Ovary (tissue), 7 donors: ENCODE measurements at regions not wholly inside any gene's neighbourhood (a gene's known extent, or its start where the extent isn't known, plus 50 kb on each side); places are given as distances from the start of the nearest gene placed in this dataset.

Experiments
- DNase-seq, 5 donors: peaks; one replicate each; pipeline ENCODE4 v3.0.0-alpha.2; 2019 to 2020
- H3K27ac ChIP-seq, 2 donors: fragments of 200-600 bp; one replicate each; pipeline versions ENCODE4 v1.5.1 to v1.8.0; 2019 to 2022
- H3K27me3 ChIP-seq: fragments of 200-600 bp; one replicate; pipeline ENCODE4 v1.8.0; 2022
- H3K36me3 ChIP-seq: fragments of 200-600 bp; sonication (generic); one replicate; pipeline ENCODE4 v1.5.1; 2019
- H3K4me1 ChIP-seq: one replicate; pipeline ENCODE4 v1.8.1; 2013; ENCODE audit warnings: mild to moderate bottlenecking, moderate library complexity; ENCODE audit not compliant: insufficient read depth
- H3K4me3 ChIP-seq: fragments of 200-600 bp; sonication (generic); one replicate; pipeline ENCODE4 v1.5.1; 2017
- H3K9me3 ChIP-seq, 2 donors: fragments of 200-600 bp in 1 of 2; sonication (generic) in 1 of 2; one replicate each; pipeline versions ENCODE4 v1.5.1 to v1.8.1; 2013 to 2019; ENCODE audit warnings: mild to moderate bottlenecking in 1 of 2, moderate library complexity in 1 of 2
- CTCF ChIP-seq, 3 donors: fragments of 450-650 bp in 2 of 3; fragments of 200-600 bp in 1 of 3; IDR thresholded peaks; one replicate each; pipeline versions ENCODE4 v1.5.1 to v1.8.0; 2016 to 2022; ENCODE audit warnings: antibody characterized with exemption in 3 of 3, mild to moderate bottlenecking in 1 of 3
- EP300 ChIP-seq: sonication (generic); formaldehyde crosslinking; IDR thresholded peaks from one replicate; pipeline ENCODE4 v1.6.1; 2017; ENCODE audit warnings: antibody characterized with exemption
- POLR2A ChIP-seq: fragments of 450-650 bp; IDR thresholded peaks from one replicate; pipeline ENCODE4 v1.6.1; 2017; ENCODE audit warnings: antibody characterized with exemption, mild to moderate bottlenecking, moderate library complexity
- WGBS, 3 donors: extraction: QIAGEN DNeasy Blood & Tissue Kit in 1 of 3; methylation state at CpG; one replicate each; pipeline versions ENCODE4 v1.1.5 to v1.1.7; 2013 to 2017; 5-methylcytosine and 5-hydroxymethylcytosine counted together
- intact Hi-C, 4 donors: fragments of 100-400 bp; cut with DNase I; formaldehyde crosslinking; loops; one replicate each; pipeline versions ENCODE4 v1.11.0 to v1.15.1; 2022 to 2023
- donor health status: DM: no; HTN: no; CAD: no; lungs with moderate emphysema.
- donor health status: DM: no; HTN: no; CAD: no.
- donor health status: Bipolar disorder and iron deficiency.
- donor health status: DM: no; HTN: no; CAD: no.
- donor health status: DM: yes; HTN: yes; CAD: no.

GRCh38 chr16:85195271-85195647 lies 83.0 kb upstream of the CIBAR2 start:
- TF ChIP-seq POLR2A (no peak), EP300 (no peak), CTCF (IDR thresholded peaks at IDR 0.05) (no peak)
- Histone ChIP-seq H3K4me1 (peaks cover 42% of the 10 kb centered on the region), H3K27me3 (no peaks in the 10 kb centered on the region), H3K9me3 (no peaks in the 10 kb centered on the region), H3K27ac (peak overlapping the region in 1 of 2 donors; percentile 83), H3K4me3 (no peak overlapping the region), H3K36me3 (no peaks in the 10 kb centered on the region)
- intact Hi-C loops: loop anchor here in 1 of 4 donors (5.0 kb wide), 1 partner anchor 37 kb away; no protein-coding TSS in a partner anchor
- DNase-seq: no peak
- WGBS, 3 donors: 64 to 71% (median 67%) methylated on average over 8 of the region's 8 CpGs

- 5 to 21% (median 16%) methylated on average over 22 of the region's 22 CpGs for WGBS, 3 donors
These were observed 83.9 kb upstream of the CIBAR2 start for GRCh38 chr16:85195900-85196772.

GRCh38 chr16:85196976-85197375 lies 84.7 kb upstream of the CIBAR2 start:
- H3K4me3 ChIP-seq: no peak overlapping the region
- TF ChIP-seq POLR2A (no peak), CTCF (IDR thresholded peaks at IDR 0.05) (no peak), EP300 (no peak)
- DNase-seq: no peak
- peaks cover 53% of the 10 kb centered on the region for H3K4me1 ChIP-seq
- WGBS, 3 donors: 27 to 49% (median 28%) methylated on average over 13 of the region's 13 CpGs
- H3K27me3 ChIP-seq: no peaks in the 10 kb centered on the region
- peak overlapping the region in 1 of 2 donors; percentile 83 for H3K27ac ChIP-seq
- no peaks in the 10 kb centered on the region for H3K9me3 ChIP-seq
- intact Hi-C loops: loop anchor here in 1 of 4 donors (5.0 kb wide), 1 partner anchor 35 kb away; no protein-coding TSS in a partner anchor
- no peaks in the 10 kb centered on the region for H3K36me3 ChIP-seq

More at GRCh38 chr16:85195900-85196772, 83.9 kb upstream of the CIBAR2 start:
- peak overlapping the region; percentile 18 to 83 for H3K27ac ChIP-seq
- H3K36me3 ChIP-seq: no peaks in the 10 kb centered on the region
- no peaks in the 10 kb centered on the region for H3K27me3 ChIP-seq
- no peak for TF ChIP-seq POLR2A
- TF ChIP-seq EP300: no peak
- TF ChIP-seq CTCF (IDR thresholded peaks at IDR 0.05): no peak
- intact Hi-C loops: loop anchor here in 1 of 4 donors (5.0 kb wide), 1 partner anchor 36 kb away; no protein-coding TSS in a partner anchor
- DNase-seq: peak; percentile 85 to 90 (median 87)
- H3K4me3 ChIP-seq: no peak overlapping the region
- no peaks in the 10 kb centered on the region for H3K9me3 ChIP-seq
- peaks cover 50% of the 10 kb centered on the region for H3K4me1 ChIP-seq

GRCh38 chr16:85197611-85198566 lies 85.6 kb upstream of the CIBAR2 start:
- H3K4me3 ChIP-seq: no peak overlapping the region
- peaks cover 56% of the 10 kb centered on the region for H3K4me1 ChIP-seq
- intact Hi-C loops: loop anchor here in 1 of 4 donors (5.0 kb wide), 1 partner anchor 34 kb away; no protein-coding TSS in a partner anchor
- H3K9me3 ChIP-seq: no peaks in the 10 kb centered on the region
- H3K36me3 ChIP-seq: no peaks in the 10 kb centered on the region
- TF ChIP-seq POLR2A (no peak), EP300 (no peak), CTCF (IDR thresholded peaks at IDR 0.05) (no peak)
- H3K27me3 ChIP-seq: no peaks in the 10 kb centered on the region
- DNase-seq: peak in 4 of 5 donors; percentile 63 to 79 (median 70)
- H3K27ac ChIP-seq: peak overlapping the region in 1 of 2 donors; percentile 83
- WGBS, 3 donors: 43 to 64% (median 46%) methylated on average over 22 of the region's 22 CpGs
